HCT116 (cell line): ENCODE measurements at regions not wholly inside any gene's neighbourhood (a gene's known extent, or its start where the extent isn't known, plus 50 kb on each side); places are given as distances from the start of the nearest gene placed in this dataset.

ENCODE experiments used
- CTCF ChIP-seq, 3 experiments: fragments of 200-600 bp in 1 of 3; sonication (generic) in 1 of 3; IDR thresholded peaks in 2 of 3; conservative IDR thresholded peaks in 1 of 3; 2 replicates each; pipeline ENCODE4 v1.5.1; 2012 to 2017; ENCODE audit warnings: low read depth in 2 of 3, low read length in 2 of 3, antibody characterized with exemption in 1 of 3, borderline replicate concordance in 1 of 3, control low read depth in 1 of 3, mild to moderate bottlenecking in 1 of 3, mixed read lengths in 1 of 3, mixed run types in 1 of 3, moderate library complexity in 1 of 3; ENCODE audit not compliant: insufficient read depth in 1 of 3
- ELF1 ChIP-seq: IDR thresholded peaks from 2 replicates; pipeline ENCODE4 v1.6.1; 2012; ENCODE audit warnings: low read depth, borderline replicate concordance
- JUND ChIP-seq: IDR thresholded peaks from 2 replicates; pipeline ENCODE4 v1.6.1; 2012
- POLR2AphosphoS5 ChIP-seq: IDR thresholded peaks from 2 replicates; pipeline ENCODE4 v1.6.1; 2011; ENCODE audit warnings: mild to moderate bottlenecking, low read depth, low read length, moderate library complexity
- SIN3A ChIP-seq: IDR thresholded peaks from 2 replicates; pipeline ENCODE4 v1.6.1; 2012; ENCODE audit warnings: low read depth
- SRF ChIP-seq: IDR thresholded peaks from 2 replicates; pipeline ENCODE4 v1.6.1; 2012; ENCODE audit warnings: low read depth
- YY1 ChIP-seq: IDR thresholded peaks from 2 replicates; pipeline ENCODE4 v1.6.1; 2011; ENCODE audit warnings: low read length, low read depth, moderate library complexity, mild to moderate bottlenecking; ENCODE audit not compliant: insufficient replicate concordance; ENCODE audit errors: extremely low read depth

- no peak for TF ChIP-seq SRF
- no peak for TF ChIP-seq CTCF (IDR thresholded peaks at IDR 0.05 in 2 of 3, conservative IDR thresholded peaks at IDR 0.05 in 1 of 3; ENCODE audit: borderline replicate concordance in 1 of 3, insufficient read depth in 1 of 3, low read depth in 2 of 3, low read length in 2 of 3)
- no peak for TF ChIP-seq POLR2AphosphoS5
- TF ChIP-seq JUND, result no peak
- no peak for TF ChIP-seq ELF1
- no peak for TF ChIP-seq YY1
- no peak for TF ChIP-seq SIN3A
Observed at GRCh38 chr14:88995437-88996198, 171.2 kb downstream of the TTC8 start.
